ENCODE measurements at regions not wholly inside any gene's neighbourhood (a gene's known extent, or its start where the extent isn't known, plus 50 kb on each side); places are given as distances from the start of the nearest gene placed in this dataset.
"Not testable (repeated sequence)": the region's sequence is repeated elsewhere in the genome, so short reads cannot be mapped to it uniquely, and the experiment has no call there.

DNA sequence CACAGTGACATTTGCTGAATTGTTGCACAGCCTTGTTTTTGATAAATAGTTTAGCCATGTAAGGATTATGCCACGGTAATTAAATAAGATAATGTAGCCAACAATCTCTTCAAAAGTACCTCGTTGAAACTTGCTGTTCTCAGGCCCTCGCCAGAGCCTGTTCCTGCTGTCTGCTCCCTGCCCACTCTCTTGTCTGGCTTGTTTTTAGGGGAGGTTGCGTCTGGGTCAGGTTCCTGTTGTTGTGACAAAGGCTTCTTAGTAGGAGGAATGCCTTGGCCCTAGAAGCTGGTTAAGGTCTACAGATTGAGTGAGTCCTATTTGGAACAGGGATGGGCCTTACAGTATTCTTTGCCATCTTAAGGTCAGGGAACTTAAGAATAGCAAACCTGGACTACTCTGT is 294.0 kb upstream of the NOTCH2NLA start:
- not testable (repeated sequence) for H3K27ac ChIP-seq, H3K4me3 ChIP-seq

- H3K4me3 ChIP-seq = not testable (repeated sequence)
Observed at GRCh38 chr1:146522345-146522744, 293.5 kb upstream of the NOTCH2NLA start.

GRCh38 chr1:146521804-146522203 is 293.0 kb upstream of the NOTCH2NLA start:
- not testable (repeated sequence) for H3K4me3 ChIP-seq, H3K27ac ChIP-seq

More at GRCh38 chr1:146522345-146522744, 293.5 kb upstream of the NOTCH2NLA start:
- H3K27ac ChIP-seq = not testable (repeated sequence)

DNA sequence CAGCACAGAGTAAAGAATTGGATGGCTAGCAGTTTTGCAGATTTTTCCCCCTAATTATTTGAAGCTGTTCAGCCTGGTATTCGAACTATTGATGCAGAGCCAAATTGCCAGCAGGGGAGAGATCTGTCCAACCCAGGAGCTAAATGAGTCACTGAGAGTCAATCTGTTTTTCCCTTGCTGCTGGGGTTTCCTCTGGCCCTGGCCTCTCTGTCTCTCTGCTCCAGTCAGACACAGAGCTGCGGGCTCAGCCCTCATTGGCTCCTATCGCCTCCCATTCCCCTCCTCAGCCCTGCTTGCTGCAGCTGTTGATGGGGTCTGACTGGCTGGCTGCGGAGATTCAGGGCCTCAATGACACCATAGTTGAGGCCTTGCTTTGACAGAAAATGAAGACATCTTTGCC is 284.9 kb upstream of the NOTCH2NLA start:
- not testable (repeated sequence) for H3K4me3 ChIP-seq, H3K27ac ChIP-seq

- H3K4me3 ChIP-seq, H3K27ac ChIP-seq: not testable (repeated sequence)
Observed at GRCh38 chr1:146511047-146511777, 282.4 kb upstream of the NOTCH2NLA start.

- H3K27ac ChIP-seq, H3K4me3 ChIP-seq: not testable (repeated sequence)
Observed at GRCh38 chr1:146510248-146510983, 281.6 kb upstream of the NOTCH2NLA start.

DNA sequence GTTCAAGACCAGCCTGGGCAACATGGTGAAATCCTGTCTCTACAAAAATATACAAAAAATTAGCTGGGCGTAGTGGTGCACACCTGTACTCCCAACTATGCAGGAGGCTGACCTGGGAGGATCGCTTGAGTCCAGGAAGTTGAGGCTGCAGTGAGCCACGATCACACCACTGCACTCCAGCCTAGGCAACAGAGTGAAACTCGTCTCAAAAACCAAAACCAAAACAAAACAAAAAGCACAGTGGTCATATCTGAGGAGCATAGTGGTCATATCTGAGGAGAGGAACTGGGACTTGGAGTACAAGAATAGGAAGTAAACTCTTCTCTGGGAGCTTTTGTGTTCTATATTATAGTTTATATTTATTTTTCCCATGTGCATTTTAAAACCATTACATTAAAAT is 275.3 kb upstream of the NOTCH2NLA start:
- not testable (repeated sequence) for H3K27ac ChIP-seq, H3K4me3 ChIP-seq

DNA sequence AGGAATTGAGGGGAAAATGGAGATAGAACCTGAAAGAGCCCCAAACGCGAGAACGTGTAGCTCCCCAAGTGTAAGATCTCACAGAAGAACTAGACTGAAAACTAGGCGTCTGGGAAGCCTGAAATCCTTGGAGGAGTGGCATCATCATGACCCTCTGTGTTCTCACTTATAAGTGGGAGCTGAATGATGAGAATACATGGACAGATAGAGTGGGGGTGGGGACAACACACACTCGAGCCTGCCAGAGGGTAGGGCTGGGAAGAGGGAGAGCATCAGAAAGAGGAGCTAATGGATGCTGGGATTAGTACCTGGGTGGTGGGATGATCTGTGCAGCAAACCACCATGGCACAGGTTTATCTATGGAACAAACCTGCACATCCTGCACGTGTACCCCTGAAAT is 258.7 kb upstream of the NOTCH2NLA start:
- not testable (repeated sequence) for H3K4me3 ChIP-seq, H3K27ac ChIP-seq

- peak overlapping the region in 2 of 7 experiments; percentile 12 to 19 for H3K4me3 ChIP-seq
- H3K27ac ChIP-seq = not testable (repeated sequence)
Observed at GRCh38 chr1:146487155-146487554, 258.3 kb upstream of the NOTCH2NLA start.

DNA sequence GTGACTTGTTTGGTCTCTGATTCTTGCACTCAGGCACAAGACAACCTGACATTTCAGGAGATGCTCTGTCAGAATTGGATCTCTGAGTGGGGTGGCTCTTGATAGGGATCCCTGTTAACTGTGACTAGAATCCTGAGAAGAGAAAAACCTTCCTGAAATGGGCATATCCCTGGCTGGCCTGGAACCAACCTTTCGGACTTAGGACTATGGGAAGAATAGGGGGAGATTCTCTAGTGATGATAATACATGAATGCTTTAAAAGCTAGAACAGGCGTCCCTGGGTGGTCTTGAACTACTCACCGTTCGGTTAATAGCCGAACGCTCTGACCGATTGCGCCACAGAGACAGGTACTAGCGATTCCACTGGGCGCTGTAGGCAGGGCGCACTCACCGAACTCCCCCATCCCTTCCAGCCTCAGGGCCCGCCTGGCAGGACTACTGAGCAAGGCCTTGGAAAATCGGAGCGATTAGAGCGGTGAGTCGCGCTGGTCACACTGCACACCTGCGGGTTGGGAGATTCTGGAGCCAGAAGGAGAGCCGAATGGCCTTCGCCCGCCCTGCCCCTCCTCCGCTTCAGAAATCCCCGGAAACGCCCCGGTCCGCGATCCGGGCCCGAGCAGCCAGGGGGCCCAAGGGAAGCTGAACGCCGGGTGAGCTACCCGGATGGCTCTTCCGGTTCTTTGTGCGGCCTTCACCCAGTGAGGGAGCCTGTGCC is 257.6 kb upstream of the NOTCH2NLA start:
- Histone ChIP-seq H3K4me3 (peak overlapping the region in 2 of 7 experiments; percentile 12 to 19), H3K27ac (peak overlapping the region in 3 of 21 experiments; percentile 17 to 60 (median 17))

GRCh38 chr1:146484195-146484594 is 255.4 kb upstream of the NOTCH2NLA start:
- H3K27ac ChIP-seq, H3K4me3 ChIP-seq: not testable (repeated sequence)

DNA sequence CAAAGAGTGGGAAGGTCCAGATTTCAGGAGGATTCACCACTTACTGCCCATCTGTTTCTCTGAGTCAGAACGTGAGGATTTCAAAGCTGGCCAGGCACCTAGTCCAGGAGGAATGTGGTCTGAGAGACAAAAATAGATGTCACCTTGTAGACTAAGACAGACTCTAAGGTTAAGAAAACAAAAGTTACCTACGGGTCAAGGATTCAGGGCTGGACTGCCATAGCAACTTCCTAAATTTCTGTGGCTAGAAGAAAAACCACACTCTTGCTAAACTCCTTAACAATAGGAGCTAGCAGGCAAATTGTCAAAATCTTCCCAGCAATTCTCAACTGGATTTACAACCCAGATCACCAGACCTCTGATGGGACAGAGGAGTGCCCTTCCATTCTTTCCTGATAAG is 250.4 kb upstream of the NOTCH2NLA start:
- not testable (repeated sequence) for H3K27ac ChIP-seq, H3K4me3 ChIP-seq

DNA sequence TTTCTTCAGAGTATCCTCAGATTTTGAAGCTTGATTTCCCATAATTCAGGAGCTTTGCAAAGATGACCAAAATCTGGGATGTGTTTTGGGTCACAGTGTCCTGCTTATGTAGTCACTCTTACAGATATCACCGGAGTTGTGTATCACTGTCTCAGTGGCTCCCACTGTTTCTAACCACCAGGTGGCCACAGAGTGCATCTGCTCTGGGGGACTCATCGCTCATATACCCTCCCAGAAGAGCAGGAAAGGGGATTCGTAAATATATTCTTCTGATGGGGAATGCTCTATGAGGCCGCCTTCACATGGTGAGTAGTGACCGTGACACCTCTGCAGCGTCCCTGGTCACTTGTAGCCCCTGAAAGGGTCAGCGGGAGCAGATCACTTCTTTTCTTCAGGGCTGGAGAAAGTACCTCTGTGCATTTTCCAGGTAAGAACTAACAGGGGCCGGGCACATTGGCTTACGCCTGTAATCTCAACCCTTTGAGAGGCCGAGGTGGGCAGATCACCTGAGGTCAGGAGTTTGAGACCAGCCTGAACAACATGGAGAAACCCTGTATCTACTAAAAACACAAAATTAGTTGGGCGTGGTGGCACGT is 249.4 kb upstream of the NOTCH2NLA start:
- not testable (repeated sequence) for H3K4me3 ChIP-seq, H3K27ac ChIP-seq

DNA sequence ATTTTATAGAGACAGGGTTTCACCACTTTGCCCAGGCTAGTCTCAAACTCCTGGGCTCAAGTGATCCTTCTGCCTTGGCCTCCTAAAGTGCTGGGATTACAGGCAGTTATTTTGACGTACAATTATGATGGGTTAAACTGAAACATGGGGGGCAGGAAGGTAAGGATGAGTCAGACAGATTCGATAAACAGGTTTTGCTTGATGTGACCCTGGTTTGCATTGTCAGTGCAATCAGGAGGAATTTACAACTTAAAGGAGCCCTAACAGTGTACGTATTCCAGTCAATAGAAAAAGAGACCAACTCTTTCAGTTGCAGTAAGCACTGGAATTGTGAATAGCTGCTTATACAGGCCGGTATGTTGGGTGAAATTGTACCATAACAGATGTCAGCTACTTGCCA is 246.3 kb upstream of the NOTCH2NLA start:
- H3K27ac ChIP-seq, H3K4me3 ChIP-seq: not testable (repeated sequence)

DNA sequence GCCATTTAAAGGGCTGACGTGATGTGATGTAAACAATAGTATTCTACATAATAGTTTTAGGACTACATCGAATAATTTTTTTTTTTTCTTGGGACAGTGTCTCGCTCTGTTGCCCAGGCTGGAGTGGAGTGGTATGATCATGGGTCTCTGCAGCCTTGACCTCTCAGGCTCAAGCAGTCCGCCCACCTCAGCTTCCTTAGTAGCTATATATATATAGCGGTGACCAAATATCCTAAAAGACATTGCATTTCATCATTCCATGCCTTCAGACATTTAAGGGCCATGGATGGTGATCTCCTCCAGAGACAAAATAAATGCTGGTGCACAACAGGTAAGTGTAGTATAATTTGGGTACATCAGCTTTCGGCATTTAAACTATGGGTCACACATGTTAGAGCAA is 245.4 kb upstream of the NOTCH2NLA start:
- not testable (repeated sequence) for H3K27ac ChIP-seq, H3K4me3 ChIP-seq

DNA sequence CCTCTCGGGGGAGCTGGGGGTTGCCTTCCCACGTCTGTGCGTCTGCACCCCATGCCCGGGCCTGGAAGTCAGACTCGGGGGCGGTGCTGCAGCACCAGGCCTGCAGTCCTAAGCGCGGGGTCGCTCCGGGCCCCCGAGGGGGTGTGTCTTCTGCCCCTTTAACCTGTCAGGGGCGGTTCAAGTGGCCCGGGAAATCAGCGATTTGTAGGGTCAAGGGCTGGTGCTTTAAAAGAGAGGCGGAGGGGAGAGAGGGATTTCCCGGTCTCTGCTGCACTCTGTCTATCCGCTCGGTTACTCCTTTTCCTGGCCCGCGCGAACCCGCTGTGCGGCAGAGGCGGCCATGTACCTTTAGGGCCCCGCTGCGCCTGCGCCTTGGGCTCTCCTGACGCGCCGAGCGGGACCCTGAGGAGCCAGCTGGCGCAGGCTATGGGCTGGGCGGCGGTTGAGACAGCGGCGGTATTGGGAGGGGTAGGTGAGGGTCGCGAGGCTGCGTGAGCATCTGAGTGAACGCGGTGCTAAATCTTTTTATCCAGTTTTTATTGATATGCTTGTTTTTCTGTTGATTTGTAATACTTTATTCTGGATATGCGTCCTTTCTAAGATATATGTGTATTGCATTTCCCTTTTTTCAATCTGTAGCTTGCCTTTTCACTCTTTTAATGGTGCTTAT is 243.5 kb upstream of the NOTCH2NLA start:
- H3K27ac ChIP-seq = peak overlapping the region in 12 of 21 experiments; percentile 11 to 75 (median 45)
- H3K4me3 ChIP-seq = peak overlapping the region; percentile 4 to 46 (median 39)

GRCh38 chr1:146459939-146460338 is 231.1 kb upstream of the NOTCH2NLA start:
- not testable (repeated sequence) for H3K4me3 ChIP-seq, H3K27ac ChIP-seq

GRCh38 chr1:146459308-146459707 is 230.5 kb upstream of the NOTCH2NLA start:
- not testable (repeated sequence) for H3K27ac ChIP-seq, H3K4me3 ChIP-seq

DNA sequence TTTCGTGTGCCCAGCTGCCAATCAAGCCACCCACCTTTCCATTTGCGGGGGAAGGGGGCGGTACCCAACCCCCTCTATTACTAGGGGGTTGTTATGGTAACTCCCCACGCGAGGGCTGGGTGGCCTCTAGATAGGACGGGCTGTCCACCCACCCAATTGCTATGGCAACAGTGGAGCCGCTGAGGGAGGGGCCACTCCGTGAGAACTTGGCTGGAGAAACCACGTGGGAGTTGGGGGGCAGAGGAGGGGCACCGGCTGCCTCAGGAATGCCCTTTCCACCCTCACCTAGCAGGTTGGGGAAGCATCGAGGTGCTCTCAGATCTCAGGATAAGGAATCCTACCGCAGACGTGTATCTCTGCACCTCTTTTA is 220.0 kb upstream of the NOTCH2NLA start:
- H3K4me3 ChIP-seq, H3K27ac ChIP-seq: not testable (repeated sequence)
